NCI-H2227 treated with DMSO at 0.1 percent for 48 hours (cell line): ENCODE measurements at regions not wholly inside any gene's neighbourhood (a gene's known extent, or its start where the extent isn't known, plus 50 kb on each side); places are given as distances from the start of the nearest gene placed in this dataset.
"Not testable (repeated sequence)": the region's sequence is repeated elsewhere in the genome, so short reads cannot be mapped to it uniquely, and the experiment has no call there.

Experiments used
- DNase-seq: peaks from one replicate; lab custom pipeline; 2025; lab: John Stamatoyannopoulos, UW

DNA sequence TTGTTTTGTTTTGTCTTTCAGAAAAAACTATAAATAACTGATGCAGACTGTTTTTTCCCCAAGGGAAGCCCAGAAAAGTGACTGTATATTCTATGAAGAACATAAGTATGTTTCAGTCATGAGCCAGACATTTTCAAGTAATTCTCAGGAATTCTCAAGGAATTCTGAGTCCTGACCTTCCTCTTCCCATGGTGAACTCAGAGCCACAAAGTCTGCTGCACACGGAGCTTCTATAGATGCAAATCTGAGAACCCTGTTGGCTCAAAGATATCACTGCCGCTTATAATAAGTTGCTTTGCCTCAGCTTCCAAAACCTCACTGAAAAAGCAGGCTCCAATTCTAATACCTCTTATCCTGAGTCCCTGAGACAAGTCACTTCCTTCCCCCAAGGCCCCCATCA, 418.5 kb upstream of the RUNX1 start:
- DNase-seq, result no peak

- not testable (repeated sequence) for DNase-seq
Measured at GRCh38 chr21:35466681-35467080, 417.6 kb upstream of the RUNX1 start.

DNA sequence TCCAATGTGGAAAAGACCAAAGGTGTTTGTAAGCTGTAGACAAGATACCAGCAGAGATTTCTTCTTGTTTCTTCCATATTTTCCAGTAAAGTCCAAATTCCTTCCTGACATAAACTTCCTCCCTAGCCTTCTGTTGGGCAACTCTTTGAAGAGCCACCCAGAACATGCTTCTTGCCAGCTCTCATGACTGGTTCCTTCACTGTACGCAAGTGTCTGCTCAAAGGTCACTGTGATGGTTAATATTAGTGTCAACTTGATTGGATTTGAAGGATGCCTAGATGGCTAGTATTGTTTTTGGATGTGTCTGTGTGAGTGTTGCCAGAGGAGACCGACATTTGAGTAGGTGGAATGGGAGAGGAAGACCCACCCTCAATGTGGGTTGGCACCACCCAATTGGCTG, 416.6 kb upstream of the RUNX1 start:
- no peak for DNase-seq

GRCh38 chr21:35461700-35462099, 412.6 kb upstream of the RUNX1 start:
- DNase-seq, result no peak

GRCh38 chr21:35460441-35460840, 411.3 kb upstream of the RUNX1 start:
- DNase-seq, result no peak

DNA sequence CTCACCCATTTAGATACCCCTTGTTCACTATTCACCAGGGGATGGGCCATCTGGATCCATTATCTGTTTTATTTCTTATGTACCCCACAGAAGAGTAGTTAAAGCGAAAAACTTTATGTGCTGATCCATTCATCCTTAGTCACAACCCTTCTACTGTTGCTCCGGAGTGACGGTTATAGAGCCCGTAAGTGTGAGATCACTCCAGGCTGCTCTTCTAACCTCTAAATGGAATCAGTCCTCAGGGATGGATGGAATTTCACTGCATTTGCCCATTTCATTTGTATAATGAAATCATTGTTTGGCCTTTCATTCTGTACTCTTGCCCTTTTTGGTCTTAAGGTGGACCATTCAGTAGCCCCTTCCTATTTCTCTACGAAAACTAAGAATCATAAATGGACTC, 409.3 kb upstream of the RUNX1 start:
- no peak for DNase-seq

DNA sequence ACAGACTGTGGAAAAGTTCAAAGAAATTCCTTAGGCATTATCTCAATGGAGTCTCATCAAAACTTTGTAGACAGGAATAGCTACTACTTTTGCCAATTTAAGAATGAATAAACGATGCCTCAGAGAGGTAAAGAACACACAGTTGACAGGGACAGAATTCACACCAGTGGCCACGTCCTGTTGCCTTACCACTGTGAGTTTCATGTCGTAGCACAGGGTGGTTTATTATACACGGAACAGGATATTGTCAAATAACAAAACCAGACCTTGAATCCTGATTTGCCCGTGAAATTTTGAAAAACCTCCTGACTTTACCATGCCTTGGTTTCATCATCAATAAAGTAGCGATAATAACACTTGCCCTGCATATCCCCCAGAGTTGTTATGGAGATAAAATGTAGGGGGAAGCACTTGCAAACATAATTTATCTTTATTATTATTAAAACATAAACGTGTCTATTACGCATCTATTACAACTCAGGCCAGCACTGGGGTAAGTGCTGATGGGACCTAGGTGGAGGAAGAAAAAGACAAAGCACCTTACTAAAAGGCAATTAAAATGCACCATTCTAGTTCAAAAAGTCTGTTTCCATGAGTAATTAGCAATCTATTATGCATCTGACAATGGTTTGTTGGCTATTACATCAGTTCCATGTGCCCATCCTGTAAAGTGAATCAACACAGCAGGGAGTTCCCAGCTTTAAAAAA, 408.1 kb upstream of the RUNX1 start:
- DNase-seq, result no peak

DNA sequence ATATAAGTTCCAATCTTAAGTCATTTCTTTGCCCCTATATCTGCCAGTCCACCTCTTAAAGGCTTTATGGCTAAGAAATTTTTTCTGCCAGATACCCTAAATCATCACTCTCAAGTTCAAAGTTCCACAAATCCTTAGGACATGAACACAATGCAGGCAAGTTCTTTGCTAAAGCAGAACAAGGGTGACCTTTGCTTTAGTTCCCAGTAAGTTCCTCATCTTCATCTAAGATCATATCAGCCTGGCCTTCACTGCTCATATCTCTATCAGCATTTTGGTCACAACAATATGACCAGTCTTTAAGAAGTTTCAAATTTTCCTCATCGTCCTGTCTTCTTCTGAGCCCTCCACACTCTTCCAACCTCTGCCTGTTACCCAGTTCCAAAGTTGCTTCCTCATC, 402.2 kb upstream of the RUNX1 start:
- DNase-seq, result no peak

GRCh38 chr21:35450830-35451229, 401.7 kb upstream of the RUNX1 start:
- no peak for DNase-seq

- no peak for DNase-seq
Measured at GRCh38 chr21:35449846-35450245, 400.7 kb upstream of the RUNX1 start.

DNA sequence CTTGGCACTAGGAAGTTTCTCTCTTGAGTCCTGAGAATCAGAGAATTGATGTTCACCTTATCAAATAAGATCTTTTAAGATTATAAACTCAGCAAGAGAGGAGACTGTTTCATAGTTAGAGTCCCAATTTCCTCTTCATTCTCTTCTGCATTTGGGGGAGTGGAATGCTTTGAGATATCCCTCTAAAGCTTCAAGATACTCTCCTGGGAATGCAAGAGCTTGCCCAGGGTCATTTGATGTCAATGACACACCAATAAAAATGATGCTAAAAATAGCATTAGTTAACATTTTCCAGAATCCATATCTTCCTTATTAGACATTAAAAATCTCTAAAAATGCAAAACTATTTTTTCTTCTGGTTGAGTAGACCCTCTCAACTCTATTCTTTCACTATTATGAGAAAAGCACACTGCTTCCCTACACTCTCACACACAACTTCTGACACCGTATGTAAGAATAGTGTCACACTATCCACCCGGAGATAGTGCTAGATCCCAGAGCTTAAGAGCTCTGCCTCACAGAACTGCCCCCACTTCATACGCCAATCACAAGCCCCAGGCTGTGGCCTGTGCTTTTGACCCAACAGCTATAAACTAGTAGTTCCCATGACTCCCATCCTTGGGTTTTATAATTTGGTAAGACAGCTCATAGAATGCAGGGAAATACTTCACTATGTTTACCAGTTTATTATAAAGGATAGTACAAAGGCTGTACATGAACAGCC, 399.9 kb upstream of the RUNX1 start:
- DNase-seq, result no peak

GRCh38 chr21:35444391-35444790, 395.3 kb upstream of the RUNX1 start:
- no peak for DNase-seq

DNA sequence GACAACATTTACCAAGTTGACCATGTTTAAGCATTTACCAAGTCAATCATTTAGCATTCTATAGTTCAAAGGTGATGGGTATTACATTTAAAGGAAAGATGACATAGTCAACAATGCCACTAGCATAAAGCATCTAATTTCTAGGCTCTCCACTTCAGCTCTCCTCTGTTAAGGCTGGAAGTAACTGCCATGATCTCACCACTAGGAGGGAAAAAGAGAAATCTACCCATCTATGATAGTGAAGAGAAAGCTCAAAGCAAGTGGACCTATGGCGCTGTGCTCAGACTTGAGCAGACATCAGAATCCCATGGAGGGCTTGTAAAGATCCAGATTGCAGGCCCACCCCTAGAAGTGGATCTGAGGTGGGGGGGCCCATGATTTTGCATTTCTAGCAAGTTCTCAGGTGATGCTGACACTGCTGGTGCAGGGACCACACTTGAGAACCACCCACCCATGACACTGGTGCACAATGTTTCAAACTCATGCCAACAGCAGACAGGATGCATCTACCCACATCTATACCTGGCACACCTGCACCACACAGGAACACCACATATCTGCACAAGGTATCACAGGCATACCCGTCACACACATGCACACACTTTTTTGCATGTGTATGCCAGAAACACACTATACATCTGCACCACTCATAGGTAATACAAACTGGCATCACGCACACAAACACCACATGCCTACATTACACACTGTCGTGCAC, 392.9 kb upstream of the RUNX1 start:
- DNase-seq, result no peak

GRCh38 chr21:35438643-35439404, 389.7 kb upstream of the RUNX1 start:
- DNase-seq, result no peak

DNA sequence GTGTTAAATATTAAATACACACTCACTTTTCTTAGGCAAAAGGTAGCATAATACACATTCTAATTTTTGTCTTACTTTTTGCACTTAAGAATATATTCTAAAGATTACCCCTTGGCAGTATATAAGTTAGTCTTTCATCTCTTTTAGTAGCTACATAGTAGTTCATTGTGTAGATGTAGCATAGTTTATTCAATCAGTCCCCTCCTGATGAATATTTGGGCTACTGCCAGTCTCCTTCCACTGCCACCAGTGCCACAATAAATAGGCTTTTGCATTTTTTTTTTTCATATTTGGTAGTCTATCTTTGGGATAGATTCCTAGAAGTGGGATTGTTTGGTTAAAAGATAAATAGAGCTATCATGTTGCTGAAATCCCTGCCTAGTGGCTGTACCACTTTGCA, 388.8 kb upstream of the RUNX1 start:
- no peak for DNase-seq

GRCh38 chr21:35436899-35437298, 387.8 kb upstream of the RUNX1 start:
- DNase-seq, result no peak

DNA sequence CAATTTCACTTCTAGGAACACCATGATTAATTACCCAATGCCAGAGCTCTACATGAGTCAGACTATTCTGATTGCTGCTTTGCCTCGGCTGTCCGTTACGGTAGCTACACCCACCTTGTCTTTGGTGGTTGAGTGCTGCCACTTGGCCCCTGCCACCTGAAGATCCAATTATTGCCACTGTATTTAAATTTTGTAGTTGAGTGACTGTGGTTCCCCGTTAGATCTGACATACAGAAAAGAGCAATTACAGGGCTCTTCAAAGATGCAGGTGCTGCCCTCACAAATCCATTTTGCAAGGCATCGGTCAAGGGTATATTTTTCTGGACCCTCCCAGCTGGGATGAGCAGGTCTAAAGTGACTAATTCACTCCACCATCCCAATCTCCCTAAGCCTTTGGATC, 383.5 kb upstream of the RUNX1 start:
- DNase-seq, result not testable (repeated sequence)

GRCh38 chr21:35430260-35430659, 381.2 kb upstream of the RUNX1 start:
- no peak for DNase-seq

DNA sequence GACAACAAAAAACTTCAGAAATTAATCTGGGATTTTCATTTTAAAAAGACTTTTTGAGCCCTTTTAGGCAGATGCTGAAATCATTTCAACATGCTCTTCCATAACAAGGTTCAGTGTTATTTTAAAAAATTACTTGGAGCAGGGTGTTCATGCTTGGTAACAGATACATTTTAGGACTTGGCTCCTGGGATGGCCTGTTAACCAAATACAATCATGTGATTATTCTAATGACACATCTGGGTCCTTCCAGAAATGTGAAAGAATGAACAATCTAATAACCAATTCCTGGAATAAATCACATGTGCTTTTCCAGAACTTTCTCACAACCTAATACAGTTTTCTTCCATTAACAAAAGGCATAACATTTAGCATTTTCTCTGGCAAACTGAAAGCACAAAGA, 379.8 kb upstream of the RUNX1 start:
- DNase-seq, result no peak

DNA sequence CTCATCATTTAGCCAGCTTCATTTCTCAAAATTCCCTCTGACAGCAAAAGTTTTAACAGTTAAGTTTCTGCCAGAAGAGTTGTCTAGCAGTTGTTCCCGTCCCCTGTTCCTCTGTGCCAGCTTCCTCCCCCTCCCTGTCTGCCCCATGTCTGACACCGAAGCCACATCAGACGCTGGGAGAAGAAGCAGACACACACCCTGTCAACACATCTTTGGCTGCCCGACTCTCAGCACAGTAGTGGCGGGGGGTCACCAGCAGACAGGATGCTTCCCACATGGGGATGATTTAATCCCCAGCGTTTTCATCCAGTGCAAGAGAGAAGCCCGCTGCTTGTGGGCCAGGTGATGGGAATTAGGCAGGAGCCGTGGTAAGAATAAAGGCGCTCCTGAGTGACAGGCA, 379.4 kb upstream of the RUNX1 start:
- DNase-seq, result no peak

GRCh38 chr21:35428001-35428320, 378.9 kb upstream of the RUNX1 start:
- DNase-seq, result no peak

GRCh38 chr21:35427320-35428000, 378.4 kb upstream of the RUNX1 start:
- no peak for DNase-seq
